Ovary (tissue), 7 donors: ENCODE measurements at regions not wholly inside any gene's neighbourhood (a gene's known extent, or its start where the extent isn't known, plus 50 kb on each side); places are given as distances from the start of the nearest gene placed in this dataset.

Source experiments
- DNase-seq, 5 donors: peaks; one replicate each; pipeline ENCODE4 v3.0.0-alpha.2; 2019 to 2020
- H3K27ac ChIP-seq, 2 donors: fragments of 200-600 bp; one replicate each; pipeline versions ENCODE4 v1.5.1 to v1.8.0; 2019 to 2022
- H3K27me3 ChIP-seq: fragments of 200-600 bp; one replicate; pipeline ENCODE4 v1.8.0; 2022
- H3K36me3 ChIP-seq: fragments of 200-600 bp; sonication (generic); one replicate; pipeline ENCODE4 v1.5.1; 2019
- H3K4me1 ChIP-seq: one replicate; pipeline ENCODE4 v1.8.1; 2013; ENCODE audit warnings: mild to moderate bottlenecking, moderate library complexity; ENCODE audit not compliant: insufficient read depth
- H3K4me3 ChIP-seq: fragments of 200-600 bp; sonication (generic); one replicate; pipeline ENCODE4 v1.5.1; 2017
- H3K9me3 ChIP-seq, 2 donors: fragments of 200-600 bp in 1 of 2; sonication (generic) in 1 of 2; one replicate each; pipeline versions ENCODE4 v1.5.1 to v1.8.1; 2013 to 2019; ENCODE audit warnings: mild to moderate bottlenecking in 1 of 2, moderate library complexity in 1 of 2
- EP300 ChIP-seq: sonication (generic); formaldehyde crosslinking; IDR thresholded peaks from one replicate; pipeline ENCODE4 v1.6.1; 2017; ENCODE audit warnings: antibody characterized with exemption
- POLR2A ChIP-seq: fragments of 450-650 bp; IDR thresholded peaks from one replicate; pipeline ENCODE4 v1.6.1; 2017; ENCODE audit warnings: antibody characterized with exemption, mild to moderate bottlenecking, moderate library complexity
- WGBS, 3 donors: extraction: QIAGEN DNeasy Blood & Tissue Kit in 1 of 3; methylation state at CpG; one replicate each; pipeline versions ENCODE4 v1.1.5 to v1.1.7; 2013 to 2017; 5-methylcytosine and 5-hydroxymethylcytosine counted together
- intact Hi-C, 4 donors: fragments of 100-400 bp; cut with DNase I; formaldehyde crosslinking; loops; one replicate each; pipeline versions ENCODE4 v1.11.0 to v1.15.1; 2022 to 2023
- TF ChIP-seq, protein P1 (sequence below), 3 donors: fragments of 450-650 bp in 2 of 3; fragments of 200-600 bp in 1 of 3; IDR thresholded peaks; one replicate each; pipeline versions ENCODE4 v1.5.1 to v1.8.0; 2016 to 2022; ENCODE audit warnings: antibody characterized with exemption in 3 of 3, mild to moderate bottlenecking in 1 of 3
- donor health status: DM: no; HTN: no; CAD: no; lungs with moderate emphysema.
- donor health status: DM: no; HTN: no; CAD: no.
- donor health status: Bipolar disorder and iron deficiency.
- donor health status: DM: no; HTN: no; CAD: no.
- donor health status: DM: yes; HTN: yes; CAD: no.

DNA sequence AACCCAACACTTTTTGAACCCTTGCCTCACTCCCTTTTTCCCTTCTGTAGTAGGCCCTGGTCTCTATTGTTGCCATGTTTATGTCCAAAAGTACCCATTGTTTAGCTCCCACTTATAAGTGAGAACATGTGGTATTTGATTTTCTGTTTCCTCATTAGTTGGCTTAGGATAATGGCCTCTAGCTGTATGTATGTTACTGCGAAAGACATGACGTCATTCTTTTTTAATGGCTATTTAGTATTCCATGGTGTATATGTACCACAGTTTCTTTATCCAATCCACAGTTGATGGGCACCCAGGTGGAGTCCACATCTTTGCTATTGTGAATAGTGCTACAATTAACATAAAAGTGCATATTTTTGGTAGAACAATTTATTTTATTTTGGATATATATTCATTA, 90.3 kb upstream of the PTPRD start:
- Histone ChIP-seq H3K4me1 (no peaks in the 10 kb centered on the region), H3K27me3 (no peaks in the 10 kb centered on the region), H3K27ac (no peak overlapping the region), H3K36me3 (no peaks in the 10 kb centered on the region), H3K9me3 (no peaks in the 10 kb centered on the region), H3K4me3 (no peak overlapping the region)
- TF ChIP-seq EP300 (no peak), POLR2A (no peak)
- DNase-seq = no peak
- intact Hi-C loops = no loop called here
- WGBS, 3 donors = 87 to 97% (median 88%) methylated on average over 2 of the region's 2 CpGs

DNA sequence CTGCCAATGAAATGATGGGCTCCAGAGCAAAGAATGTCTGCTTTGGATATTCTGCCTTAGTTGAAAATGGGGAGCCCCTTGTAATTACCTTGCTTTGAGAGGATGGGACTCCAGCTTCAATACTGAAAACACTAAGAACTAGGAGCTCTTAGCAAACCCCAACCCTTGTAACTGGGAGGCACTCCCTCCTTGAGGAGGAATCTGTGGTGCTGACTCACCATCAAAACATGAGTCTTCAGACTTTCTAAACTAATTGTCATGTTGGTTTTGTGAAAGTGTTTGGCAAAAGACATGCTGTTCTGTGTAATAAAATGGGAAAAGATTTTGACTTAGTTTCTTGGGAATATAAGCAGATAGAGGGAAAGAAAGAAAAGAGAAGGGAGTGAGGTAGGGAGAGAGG, 91.9 kb upstream of the PTPRD start:
- no peak for DNase-seq
- intact Hi-C loops = no loop called here
- no peaks in the 10 kb centered on the region for H3K27me3 ChIP-seq
- no peaks in the 10 kb centered on the region for H3K36me3 ChIP-seq
- H3K4me1 ChIP-seq = no peaks in the 10 kb centered on the region
- H3K9me3 ChIP-seq = no peaks in the 10 kb centered on the region
- no peak overlapping the region for H3K4me3 ChIP-seq
- no peak overlapping the region for H3K27ac ChIP-seq
- TF ChIP-seq EP300 = no peak
- TF ChIP-seq, protein P1, sequence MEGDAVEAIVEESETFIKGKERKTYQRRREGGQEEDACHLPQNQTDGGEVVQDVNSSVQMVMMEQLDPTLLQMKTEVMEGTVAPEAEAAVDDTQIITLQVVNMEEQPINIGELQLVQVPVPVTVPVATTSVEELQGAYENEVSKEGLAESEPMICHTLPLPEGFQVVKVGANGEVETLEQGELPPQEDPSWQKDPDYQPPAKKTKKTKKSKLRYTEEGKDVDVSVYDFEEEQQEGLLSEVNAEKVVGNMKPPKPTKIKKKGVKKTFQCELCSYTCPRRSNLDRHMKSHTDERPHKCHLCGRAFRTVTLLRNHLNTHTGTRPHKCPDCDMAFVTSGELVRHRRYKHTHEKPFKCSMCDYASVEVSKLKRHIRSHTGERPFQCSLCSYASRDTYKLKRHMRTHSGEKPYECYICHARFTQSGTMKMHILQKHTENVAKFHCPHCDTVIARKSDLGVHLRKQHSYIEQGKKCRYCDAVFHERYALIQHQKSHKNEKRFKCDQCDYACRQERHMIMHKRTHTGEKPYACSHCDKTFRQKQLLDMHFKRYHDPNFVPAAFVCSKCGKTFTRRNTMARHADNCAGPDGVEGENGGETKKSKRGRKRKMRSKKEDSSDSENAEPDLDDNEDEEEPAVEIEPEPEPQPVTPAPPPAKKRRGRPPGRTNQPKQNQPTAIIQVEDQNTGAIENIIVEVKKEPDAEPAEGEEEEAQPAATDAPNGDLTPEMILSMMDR (IDR thresholded peaks at IDR 0.05) = no peak
- no peak for TF ChIP-seq POLR2A

GRCh38 chr9:10705383-10705782, 92.6 kb upstream of the PTPRD start:
- intact Hi-C loops = no loop called here

GRCh38 chr9:10706788-10707187, 94.0 kb upstream of the PTPRD start:
- Histone ChIP-seq H3K9me3 (no peaks in the 10 kb centered on the region), H3K27me3 (no peaks in the 10 kb centered on the region), H3K27ac (no peak overlapping the region), H3K4me3 (no peak overlapping the region), H3K36me3 (no peaks in the 10 kb centered on the region), H3K4me1 (no peaks in the 10 kb centered on the region)
- TF ChIP-seq EP300 (no peak), POLR2A (no peak)
- TF ChIP-seq, protein P1 (IDR thresholded peaks at IDR 0.05) = no peak
- WGBS, 3 donors = 47 to 61% (median 51%) methylated on average over 3 of the region's 3 CpGs
- no peak for DNase-seq
- intact Hi-C loops = no loop called here

More at GRCh38 chr9:10705383-10705782, 92.6 kb upstream of the PTPRD start:
- H3K27me3 ChIP-seq = no peaks in the 10 kb centered on the region
- H3K4me1 ChIP-seq = no peaks in the 10 kb centered on the region
- WGBS, 3 donors = 12 to 55% (median 14%) methylated on average over 1 of the region's 1 CpG
- no peaks in the 10 kb centered on the region for H3K9me3 ChIP-seq
- no peak for DNase-seq
- TF ChIP-seq EP300 (no peak), POLR2A (no peak)
- TF ChIP-seq, protein P1 (IDR thresholded peaks at IDR 0.05) = no peak
- no peak overlapping the region for H3K4me3 ChIP-seq
- H3K27ac ChIP-seq = no peak overlapping the region
- no peaks in the 10 kb centered on the region for H3K36me3 ChIP-seq

- Histone ChIP-seq H3K4me1 (no peaks in the 10 kb centered on the region), H3K27ac (no peak overlapping the region), H3K9me3 (no peaks in the 10 kb centered on the region), H3K36me3 (no peaks in the 10 kb centered on the region), H3K27me3 (no peaks in the 10 kb centered on the region), H3K4me3 (no peak overlapping the region)
- intact Hi-C loops = no loop called here
- no peak for DNase-seq
- TF ChIP-seq POLR2A (no peak), EP300 (no peak)
- TF ChIP-seq, protein P1 (IDR thresholded peaks at IDR 0.05) = no peak
These were observed 108.5 kb upstream of the PTPRD start for GRCh38 chr9:10721301-10721700.
